SHP77 treated with DMSO at 0.1 percent for 48 hours (cell line): ENCODE measurements at regions not wholly inside any gene's neighbourhood (a gene's known extent, or its start where the extent isn't known, plus 50 kb on each side); places are given as distances from the start of the nearest gene placed in this dataset.

ENCODE experiments used
- DNase-seq: peaks from one replicate; lab custom pipeline; 2025; lab: John Stamatoyannopoulos, UW

DNA sequence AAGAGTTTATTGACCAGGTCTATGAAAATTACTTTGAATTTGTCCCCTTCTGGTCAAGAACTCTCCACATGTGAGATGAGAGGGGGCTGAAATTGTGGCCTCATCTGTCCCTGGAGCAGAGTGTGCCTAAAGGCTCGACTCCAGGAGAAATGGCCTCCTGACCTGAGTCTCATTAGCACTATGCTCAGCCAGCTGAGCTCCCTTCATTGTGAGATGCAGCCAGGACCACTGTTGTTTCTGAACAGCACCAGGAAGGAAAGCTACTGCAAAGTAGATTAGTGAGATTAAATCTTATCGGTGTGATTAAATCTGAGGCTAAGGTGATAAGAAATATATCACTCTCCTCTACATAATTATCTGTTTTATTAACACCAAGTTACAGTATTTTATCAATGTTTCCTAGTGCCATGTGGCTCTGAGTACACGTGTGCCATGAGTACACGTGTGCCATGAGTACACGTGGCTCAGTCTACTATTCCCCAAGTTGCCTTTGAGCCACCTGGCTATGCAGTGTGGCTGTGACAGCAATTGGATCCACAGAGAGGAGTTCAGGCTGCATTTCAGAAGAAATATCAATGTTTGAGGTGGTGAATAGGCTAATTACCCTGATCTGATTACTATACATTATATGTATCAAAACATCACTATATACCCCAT, 126.9 kb downstream of the IPMK start:
- DNase-seq, result no peak

DNA sequence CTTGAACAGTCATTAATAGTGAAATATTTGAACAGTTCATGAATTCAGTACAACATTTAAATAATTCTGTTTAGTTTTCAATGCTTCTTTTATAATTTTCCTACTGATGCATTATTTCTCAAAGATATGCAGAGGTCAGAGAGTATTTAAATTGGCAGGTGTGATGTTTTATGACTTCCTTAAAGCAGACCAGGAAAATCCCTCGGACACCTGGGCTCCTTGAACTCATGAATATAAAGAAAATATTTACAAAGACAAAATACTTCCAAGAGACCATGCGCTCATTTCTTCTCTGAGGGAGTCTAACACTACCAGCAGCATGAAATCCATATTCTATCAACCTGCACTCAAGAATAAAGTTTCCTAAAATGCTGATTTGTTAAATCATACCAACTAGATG, 127.6 kb downstream of the IPMK start:
- DNase-seq, result no peak

DNA sequence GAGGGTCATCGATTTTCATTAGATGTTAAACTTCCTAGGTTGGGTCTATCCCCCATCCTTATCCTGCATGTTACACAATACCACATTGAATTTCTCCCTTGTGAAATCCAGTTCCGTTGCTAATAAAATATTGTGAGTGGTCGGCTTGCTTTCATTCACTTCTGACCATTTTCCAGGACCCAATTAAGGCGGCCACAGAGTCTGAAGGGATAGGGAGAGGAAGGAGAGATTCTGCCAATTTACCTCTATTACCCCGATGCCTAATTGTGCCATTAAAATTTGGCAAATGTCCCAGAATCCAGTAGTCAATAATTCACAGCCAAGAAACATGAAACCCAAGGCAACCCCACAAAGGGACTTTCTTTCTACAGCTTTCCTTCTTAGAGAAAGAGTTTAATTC, 129.9 kb downstream of the IPMK start:
- no peak for DNase-seq

DNA sequence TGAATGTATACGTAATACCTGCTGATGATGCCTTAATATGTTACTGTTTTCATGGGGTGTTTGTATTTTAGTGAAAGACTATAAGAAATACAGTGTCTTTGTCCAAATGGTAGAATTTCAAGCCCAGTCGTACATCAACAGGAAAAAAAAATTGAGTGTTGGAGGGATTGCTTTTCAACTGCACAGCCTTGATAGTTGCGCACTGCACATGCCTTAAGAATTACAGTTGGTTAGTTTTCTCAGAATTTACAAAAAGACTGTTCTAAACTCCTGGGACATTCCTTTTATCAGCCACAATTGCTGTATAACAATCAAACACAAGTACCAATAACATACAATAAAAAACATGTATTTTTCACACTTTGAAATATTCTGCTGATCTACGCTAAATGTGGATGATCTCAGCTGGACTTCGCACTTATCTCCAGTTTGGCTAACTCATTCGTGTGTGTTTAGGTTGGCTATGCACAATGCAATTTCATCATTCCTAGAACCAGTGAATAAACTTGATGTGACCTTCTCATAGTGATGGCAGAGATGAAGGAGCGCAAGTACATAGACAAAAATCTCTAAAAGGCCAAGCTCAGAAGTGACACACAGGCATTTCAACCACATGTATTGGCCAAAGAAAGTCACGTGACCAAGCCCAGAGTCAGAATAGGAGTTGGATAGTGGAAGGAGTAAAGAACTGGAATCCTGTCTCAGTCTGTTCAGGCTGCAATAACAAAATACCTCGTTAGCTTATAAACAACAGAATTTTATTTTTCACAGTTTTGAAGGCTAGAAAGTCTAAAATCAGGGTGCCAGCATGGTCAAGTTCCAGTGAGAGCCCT, 152.3 kb downstream of the IPMK start:
- DNase-seq, result no peak

DNA sequence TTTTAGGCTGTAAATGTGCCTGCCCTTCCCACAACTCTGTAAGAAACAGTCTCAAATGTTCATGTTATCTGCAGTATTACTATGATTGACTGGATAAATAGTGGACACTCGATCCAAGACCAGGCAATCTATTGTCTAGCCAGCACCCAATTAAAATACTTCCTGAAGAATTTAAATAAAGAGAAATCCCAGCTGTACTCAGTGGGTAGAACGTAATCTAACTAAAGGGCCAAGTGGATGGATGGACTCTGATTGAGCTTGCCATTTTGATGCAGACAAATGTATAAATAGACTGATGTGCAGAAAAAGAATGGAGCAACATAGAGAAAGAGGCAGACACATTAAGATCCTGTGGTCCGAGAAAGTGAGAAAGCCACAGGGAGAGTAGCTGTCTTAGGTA, 158.0 kb downstream of the IPMK start:
- DNase-seq, result no peak

DNA sequence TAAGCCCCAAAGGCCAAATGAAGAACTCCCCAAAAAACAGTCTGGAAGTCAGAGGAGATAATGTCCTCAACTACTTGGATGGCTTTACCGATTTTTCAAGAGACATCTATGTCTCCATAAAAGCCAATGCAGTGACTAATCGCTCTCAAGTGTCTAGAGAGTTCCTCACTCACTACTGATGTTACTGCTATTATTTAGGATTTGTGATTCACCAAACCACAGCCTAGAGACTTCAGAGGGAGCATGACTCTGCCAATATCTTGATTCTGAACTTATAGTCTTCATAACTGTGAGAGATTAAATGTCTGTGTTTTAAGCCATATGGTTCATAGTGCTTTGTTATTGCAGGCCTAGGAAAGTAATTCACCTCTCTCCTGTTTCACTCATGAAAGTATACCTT, 160.2 kb downstream of the IPMK start:
- DNase-seq, result no peak

DNA sequence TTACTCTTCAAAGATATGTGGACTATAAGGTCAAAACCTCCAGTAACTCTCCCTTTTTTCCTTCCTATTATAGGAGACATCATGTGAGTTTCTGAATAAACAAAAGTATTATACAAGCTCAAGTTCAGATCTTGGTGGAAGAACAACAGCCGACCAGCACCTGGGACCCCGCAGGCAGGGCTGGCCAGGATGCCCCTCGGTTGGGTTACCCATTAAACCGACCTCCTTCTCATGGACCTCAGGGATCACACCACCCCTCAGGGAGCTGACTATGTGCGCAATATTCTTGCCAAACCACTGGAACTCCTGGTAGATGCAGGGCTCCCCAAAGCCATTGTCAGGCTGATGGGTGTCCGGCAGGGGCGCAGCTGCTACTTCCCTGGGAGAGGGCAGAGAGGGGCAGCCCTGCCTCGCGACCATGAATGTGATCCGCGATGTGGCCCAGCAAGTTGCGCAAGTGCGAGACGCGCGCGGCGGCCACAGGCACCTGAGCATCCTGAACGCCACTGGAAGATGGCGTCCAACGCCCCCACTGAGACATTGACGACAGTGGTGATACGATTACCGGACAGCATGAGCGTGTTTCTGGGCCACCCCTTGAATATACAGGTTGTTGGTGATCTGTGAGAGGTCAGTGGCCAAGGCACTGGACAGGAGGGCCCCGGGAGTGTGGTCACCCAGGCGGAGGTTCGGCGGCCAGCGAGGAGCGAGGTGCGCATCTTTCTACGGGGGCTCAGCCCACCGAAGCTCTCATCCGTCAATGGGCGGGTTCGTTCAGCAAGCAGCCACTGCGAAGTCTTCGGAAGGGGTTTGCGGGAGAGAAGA, 161.3 kb downstream of the IPMK start:
- no peak for DNase-seq

DNA sequence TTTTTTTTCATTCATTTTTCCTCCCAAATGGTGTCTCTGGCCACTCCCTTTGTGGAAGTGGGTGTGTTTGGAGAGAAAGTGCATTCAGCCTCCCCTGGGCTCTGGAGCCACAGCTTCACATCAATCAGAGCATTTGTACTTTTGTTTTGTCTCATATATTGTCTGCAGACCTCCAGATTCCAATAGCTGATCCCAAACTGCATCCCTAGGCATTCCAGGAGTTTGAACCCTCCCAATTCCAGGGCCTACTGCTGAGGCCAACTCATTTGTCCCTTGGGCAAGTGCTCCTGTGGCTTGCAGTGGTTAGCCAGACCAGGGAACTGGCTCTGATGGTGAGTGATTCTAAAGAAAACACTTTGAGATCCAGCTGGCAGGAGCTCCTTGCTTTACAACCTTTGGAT, 163.3 kb downstream of the IPMK start:
- DNase-seq, result no peak

DNA sequence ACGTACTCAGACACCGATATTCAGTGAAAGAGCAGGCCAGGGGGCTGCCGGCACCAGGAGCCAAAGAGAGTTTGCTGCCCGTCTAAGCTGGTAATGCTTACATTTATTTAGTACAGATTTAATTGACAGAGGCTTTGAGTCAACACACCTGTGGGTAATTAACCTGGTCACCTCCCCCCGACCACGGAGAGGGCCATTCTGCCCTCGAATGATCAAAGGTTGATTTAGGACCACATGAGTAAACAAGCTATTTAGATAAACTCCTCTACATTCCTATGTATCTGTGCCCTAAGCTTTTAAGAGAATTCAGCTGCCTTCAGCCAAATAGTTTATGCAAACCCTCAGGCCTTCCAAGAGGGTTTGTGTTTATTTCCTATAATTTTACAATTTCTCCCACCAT, 164.8 kb downstream of the IPMK start:
- DNase-seq, result no peak

DNA sequence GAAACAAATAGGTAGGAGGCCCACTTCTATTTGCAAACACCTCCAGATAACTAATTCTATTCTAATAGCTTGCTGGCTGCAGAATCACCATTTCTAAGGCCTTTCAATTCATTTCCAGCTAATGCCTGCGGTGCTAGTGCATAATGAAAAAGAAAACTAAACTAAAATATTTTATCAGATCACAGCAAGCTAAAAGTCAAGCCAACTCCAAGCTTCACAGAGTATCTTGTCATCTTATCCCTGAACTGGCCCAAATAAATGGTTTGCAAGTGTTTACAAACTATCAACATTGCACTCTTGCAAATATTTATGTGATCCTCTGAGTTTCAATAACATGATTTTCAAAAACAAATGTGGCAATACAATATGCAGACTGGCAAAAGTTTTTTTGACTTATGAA, 166.0 kb downstream of the IPMK start:
- DNase-seq, result no peak

DNA sequence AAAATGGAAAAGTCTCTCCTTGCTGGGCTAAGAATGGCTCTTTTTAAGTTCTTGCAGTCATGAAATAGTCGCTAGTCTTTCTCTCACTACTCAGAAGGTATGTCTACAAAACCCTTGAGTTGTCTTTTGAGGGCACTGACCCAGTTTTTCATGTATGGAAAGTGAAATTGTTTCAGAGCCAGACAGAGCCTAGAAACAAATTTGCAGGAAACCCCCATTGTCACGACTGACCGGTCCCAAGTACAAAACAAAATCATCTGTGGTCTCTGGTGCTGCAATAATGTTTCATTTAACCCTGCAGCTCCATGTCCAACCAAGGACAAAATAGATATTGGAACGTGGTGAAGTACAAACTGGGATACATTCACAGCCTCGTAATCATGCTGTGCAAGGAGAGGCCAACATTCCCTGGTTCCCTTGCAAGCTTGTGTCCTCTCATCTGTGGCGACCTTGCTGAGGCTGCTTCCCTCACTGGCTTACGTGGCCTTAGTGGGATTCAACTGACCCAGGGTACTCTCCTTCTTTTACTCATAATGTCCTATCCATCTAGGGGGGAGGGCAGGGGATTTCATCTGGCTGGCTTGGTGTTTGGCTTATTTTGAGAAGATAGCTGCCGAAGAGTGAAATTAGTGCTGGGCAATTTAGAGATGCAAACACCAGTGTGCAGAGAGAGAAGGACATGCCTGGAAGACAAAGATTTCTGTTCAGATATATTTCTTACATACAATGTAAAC, 172.5 kb downstream of the IPMK start:
- DNase-seq, result no peak

DNA sequence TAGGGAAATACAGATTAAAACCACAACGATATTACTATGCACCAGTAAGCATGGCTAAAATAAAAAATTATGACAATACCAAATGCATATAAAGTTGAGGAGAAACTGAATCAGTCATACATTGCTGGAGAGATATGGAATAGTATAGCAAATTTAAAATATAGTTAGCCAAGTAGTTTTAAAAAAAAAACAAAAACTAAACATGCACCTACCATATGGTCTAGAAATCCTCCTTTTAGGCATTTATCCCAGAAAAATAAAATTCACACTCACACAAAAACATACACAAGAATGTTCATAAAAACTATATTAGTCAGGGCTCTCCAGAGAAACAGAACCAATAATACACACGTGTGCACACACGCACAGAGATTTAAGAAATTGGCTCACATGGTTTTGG, 175.8 kb downstream of the IPMK start:
- no peak for DNase-seq

DNA sequence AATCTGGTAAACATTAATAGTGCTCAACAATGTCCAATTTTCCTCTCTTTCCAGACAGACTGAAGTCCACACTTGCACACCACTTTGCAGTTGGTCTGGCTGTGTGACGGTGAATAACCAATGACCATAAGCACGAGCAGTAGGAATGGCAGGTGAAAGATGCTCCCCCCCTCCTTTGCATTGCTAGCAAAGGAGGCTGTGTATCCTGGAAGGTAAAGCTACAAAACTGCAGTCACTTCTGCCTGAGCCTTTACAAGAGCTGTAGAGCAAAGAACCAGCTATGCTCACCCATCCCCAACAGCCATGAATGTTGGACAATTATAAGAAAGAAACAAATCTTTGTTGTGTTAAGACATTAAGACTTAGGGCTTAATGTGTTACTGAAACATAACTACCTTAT, 178.0 kb downstream of the IPMK start:
- no peak for DNase-seq

DNA sequence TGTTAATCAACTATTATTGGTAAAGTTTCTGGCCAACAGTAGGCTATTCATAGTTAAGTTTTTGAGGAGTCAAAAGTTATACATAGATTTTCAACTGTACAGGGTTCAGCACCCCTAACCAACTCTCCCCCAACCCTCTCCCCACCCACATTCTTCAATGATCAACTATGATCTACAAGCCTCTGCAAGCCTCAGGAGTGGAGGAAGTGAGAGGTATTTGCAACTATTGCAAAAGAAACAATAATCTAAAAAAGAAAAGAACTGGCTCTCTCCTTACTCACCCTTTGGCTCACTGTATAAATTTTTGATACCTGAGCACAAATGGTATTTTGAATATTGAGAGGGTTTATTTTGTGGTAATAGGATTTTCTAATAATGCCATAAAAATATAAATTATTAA, 179.8 kb downstream of the IPMK start:
- DNase-seq, result no peak

DNA sequence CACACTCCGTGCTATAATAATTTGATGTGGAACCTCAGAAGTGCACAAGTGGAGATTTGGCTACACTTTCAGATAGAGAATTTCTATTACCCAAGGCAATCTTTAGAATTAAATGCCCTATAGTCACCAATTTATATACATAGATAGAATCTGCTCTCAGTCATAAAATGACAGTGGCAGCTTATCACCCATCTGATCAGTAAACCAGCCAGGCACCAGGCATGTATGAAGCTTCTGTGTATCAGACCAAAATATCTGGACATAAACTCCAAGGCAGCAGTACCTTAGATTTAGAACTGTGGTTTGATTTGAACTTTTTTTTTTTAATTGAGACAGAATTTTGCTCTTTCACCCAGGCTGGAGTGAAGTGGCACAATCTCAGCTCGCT, 180.9 kb downstream of the IPMK start:
- DNase-seq, result no peak

DNA sequence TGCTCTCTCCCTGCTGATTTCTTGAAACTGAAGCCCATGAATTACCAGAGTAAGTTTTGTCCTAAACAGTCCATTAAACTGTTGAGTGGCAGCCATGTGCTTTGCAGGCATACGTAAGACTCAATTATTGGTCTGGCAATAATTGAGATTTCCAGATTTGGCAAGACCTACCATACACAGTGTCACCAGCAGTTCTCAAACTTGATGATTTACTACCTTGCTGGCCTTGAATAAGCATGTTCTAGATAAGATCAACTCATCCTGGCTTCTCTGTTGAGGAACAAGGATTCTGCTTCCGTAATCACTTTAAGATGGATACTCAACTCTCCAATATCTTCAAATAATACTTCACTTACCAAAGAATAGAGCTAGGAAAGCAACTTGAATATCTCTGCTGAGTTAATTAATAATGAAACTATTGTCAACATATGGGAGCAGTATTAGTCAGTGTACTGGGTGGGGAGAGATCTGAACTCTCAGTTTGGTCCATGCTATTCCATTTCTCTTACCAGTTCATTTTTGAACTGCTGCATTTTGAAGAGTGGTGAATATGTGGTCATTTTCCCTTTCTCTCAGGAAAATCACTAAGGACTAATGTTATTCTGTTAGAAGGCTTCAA, 181.4 kb downstream of the IPMK start:
- DNase-seq, result no peak

DNA sequence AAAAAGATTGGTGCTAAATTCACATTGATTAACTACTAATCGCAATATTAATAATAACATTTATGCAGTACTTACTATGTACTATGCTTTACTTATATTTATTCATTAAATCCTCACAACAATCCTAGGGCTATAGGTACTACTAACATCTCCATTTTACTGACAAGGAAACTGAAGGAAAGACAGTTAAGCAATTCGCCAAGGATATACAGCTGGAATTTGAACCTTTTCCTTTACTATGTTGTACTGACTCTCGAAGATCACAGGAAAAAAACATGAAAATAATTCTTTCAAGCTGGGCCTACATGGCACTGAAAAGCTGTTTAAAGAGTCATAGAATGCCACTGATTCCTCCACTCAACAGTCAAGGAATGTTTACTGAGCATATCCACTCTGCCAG, 185.4 kb downstream of the IPMK start:
- DNase-seq, result no peak

DNA sequence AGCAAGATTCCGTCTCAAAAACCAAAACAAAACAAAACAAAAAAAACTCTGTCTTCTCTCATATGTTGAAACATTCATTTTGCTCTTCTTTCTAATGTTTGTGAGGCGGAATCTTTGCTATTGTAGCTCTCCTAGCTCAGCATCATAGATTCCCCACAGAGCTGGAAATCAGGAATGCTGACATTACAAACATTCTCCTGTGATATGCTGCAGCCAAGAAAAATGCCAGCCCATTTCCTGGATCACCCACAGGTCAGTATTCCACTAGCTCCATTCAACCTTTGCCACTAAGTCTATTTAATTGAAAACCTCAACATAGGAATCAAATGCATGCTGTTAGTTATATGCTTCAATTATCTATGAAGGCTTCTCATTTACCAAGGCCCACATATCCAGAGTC, 186.3 kb downstream of the IPMK start:
- no peak for DNase-seq

DNA sequence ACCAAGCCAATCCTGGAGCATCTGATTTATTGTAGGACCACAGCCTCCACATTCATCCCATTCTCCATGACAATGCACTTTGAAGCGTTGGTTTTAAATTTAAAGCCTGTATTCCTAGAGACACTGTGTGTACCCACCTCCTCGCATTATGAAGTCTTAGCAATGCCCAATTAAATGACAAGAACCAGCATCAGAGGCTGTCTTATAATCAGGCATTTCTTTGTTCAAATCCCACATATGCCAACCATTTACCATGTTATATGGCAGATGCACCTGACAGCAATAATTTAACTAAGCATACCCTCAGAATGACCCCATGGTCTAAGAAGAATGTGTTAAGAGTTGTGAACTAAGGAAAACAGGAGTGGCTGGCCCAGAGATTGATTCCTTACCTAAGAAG, 188.2 kb downstream of the IPMK start:
- DNase-seq, result no peak

DNA sequence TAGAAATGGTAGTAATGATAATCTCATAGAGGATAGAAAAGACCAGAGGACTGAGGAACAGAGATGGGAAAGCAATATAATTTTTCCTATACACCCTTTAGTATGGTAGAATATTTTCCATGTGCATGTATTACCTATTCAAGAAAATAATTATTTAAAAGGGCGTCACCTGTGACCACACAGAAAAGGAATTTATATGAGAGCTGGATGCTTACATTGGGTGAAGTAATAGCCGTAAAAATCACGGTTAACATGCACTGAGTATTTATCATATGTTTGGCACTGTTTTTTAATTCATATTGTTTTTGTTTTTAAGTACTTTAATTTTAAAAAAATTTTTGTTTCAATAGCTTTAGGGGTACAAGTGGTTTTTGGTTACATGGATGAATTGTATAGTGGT, 195.1 kb downstream of the IPMK start:
- DNase-seq, result no peak

DNA sequence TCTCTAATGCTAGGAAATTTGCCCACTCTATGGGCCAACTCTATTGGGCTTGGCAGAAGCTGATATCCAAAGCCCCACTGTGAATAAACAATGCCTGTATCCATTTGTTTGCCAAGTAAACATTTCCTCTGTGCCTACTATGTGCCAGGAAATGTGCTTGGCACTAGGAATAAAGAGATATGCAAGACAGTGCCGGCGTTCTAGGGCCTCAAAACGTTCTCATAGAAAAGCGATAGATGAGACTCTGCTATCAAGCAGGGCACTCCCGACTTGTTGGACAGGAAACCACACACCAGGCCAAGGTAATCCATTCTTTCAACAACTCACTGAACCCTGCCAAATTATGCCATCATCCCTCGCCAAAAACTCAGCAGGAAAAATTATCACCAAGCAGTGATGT, 196.7 kb downstream of the IPMK start:
- DNase-seq, result no peak

DNA sequence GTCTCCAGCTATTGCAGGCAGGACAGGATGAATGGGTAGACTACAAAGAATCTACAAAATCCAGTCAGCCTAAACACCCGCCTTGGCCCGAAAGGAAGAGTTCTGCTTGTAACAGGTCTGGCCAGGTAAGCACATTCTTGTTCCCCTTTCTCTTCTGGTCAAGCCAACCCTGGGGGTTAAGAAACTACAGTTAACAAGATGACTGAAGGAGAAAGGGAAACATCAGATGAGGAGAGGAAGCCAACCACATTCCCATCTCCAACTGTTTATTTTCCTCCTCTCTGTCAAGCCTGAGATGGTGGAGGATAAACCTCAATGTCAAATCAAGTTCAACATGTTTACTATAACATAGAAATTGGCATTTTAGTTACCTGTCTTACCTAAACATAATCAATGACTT, 198.9 kb downstream of the IPMK start:
- no peak for DNase-seq
